Sigmoid colon (tissue), 4 donors: ENCODE measurements at regions not wholly inside any gene's neighbourhood (a gene's known extent, or its start where the extent isn't known, plus 50 kb on each side); places are given as distances from the start of the nearest gene placed in this dataset.

ENCODE experiments used
- POLR2AphosphoS5 ChIP-seq, 4 donors: sonication (generic); formaldehyde crosslinking; IDR thresholded peaks; one replicate each; pipeline ENCODE4 v1.6.1; 2017; ENCODE audit warnings: antibody characterized with exemption in 4 of 4
- TF ChIP-seq, protein P1 (sequence below), 4 experiments: fragments of 450-650 bp in 3 of 4; fragments of 200-600 bp in 1 of 4; IDR thresholded peaks; one replicate each; pipeline ENCODE4 v1.5.1; 2016 to 2019; ENCODE audit warnings: antibody characterized with exemption in 4 of 4, mild to moderate bottlenecking in 3 of 4, moderate library complexity in 2 of 4

DNA sequence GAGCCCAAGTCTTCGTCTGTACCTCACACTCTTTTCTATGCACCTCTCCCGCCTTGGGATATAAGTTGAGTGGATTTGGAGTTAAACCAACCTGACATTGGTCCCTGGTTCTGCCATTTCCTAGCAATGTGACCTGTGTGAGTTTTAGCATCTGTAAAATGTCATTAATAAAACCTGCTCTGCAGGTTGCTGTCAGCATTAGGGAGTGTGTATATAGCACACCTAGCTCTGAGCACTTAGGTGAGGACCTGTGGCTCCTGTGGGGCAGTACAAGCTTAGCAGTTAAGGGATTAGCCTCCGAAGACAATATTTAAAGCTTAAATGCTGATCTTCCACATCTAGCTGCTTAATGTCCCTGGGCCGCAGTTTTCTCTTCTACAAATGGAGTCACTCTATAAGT is 248.0 kb downstream of the TMEM114 start:
- no peak for TF ChIP-seq POLR2AphosphoS5 (IDR thresholded peaks at IDR 0.05)
- TF ChIP-seq, protein P1, sequence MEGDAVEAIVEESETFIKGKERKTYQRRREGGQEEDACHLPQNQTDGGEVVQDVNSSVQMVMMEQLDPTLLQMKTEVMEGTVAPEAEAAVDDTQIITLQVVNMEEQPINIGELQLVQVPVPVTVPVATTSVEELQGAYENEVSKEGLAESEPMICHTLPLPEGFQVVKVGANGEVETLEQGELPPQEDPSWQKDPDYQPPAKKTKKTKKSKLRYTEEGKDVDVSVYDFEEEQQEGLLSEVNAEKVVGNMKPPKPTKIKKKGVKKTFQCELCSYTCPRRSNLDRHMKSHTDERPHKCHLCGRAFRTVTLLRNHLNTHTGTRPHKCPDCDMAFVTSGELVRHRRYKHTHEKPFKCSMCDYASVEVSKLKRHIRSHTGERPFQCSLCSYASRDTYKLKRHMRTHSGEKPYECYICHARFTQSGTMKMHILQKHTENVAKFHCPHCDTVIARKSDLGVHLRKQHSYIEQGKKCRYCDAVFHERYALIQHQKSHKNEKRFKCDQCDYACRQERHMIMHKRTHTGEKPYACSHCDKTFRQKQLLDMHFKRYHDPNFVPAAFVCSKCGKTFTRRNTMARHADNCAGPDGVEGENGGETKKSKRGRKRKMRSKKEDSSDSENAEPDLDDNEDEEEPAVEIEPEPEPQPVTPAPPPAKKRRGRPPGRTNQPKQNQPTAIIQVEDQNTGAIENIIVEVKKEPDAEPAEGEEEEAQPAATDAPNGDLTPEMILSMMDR (IDR thresholded peaks at IDR 0.05): no peak
